Loucy (cell line): ENCODE measurements at regions not wholly inside any gene's neighbourhood (a gene's known extent, or its start where the extent isn't known, plus 50 kb on each side); places are given as distances from the start of the nearest gene placed in this dataset.

Source experiments
- EZH2phosphoT487 ChIP-seq: fragments of 200-600 bp; IDR thresholded peaks from 2 replicates; pipeline ENCODE4 v1.6.1; 2018; ENCODE audit warnings: antibody characterized with exemption, mild to moderate bottlenecking, moderate library complexity, borderline replicate concordance
- TF ChIP-seq, protein P1 (sequence below): fragments of 200-600 bp; sonication (generic); conservative IDR thresholded peaks from 2 replicates; pipeline ENCODE4 v1.5.1; 2014; ENCODE audit warnings: mild to moderate bottlenecking, antibody characterized with exemption, low read length

DNA sequence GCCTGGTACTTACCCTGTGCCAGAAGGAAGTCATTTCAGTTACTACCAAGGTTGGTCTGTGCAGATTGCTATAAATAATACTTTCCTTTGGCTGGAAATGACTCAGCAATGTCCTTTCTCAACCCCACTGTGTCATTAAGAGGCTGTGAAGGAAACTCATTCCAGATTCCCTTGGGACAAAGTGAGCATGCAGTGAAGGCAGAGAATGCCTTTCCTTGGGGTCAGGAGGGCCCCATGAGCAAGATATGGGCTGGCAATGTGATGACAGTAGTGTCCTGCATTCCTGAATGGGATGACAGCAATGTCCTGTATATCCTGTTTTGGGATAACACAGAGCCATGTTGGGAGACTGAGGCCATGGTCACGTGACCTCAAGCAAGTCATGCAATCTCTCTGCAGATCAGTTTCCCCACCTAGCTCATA, 213.1 kb upstream of the TMTC4 start:
- TF ChIP-seq, protein P1, sequence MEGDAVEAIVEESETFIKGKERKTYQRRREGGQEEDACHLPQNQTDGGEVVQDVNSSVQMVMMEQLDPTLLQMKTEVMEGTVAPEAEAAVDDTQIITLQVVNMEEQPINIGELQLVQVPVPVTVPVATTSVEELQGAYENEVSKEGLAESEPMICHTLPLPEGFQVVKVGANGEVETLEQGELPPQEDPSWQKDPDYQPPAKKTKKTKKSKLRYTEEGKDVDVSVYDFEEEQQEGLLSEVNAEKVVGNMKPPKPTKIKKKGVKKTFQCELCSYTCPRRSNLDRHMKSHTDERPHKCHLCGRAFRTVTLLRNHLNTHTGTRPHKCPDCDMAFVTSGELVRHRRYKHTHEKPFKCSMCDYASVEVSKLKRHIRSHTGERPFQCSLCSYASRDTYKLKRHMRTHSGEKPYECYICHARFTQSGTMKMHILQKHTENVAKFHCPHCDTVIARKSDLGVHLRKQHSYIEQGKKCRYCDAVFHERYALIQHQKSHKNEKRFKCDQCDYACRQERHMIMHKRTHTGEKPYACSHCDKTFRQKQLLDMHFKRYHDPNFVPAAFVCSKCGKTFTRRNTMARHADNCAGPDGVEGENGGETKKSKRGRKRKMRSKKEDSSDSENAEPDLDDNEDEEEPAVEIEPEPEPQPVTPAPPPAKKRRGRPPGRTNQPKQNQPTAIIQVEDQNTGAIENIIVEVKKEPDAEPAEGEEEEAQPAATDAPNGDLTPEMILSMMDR, result no peak
- TF ChIP-seq EZH2phosphoT487, result no peak
